Islet of Langerhans (tissue), 1 donor: ENCODE measurements at regions not wholly inside any gene's neighbourhood (a gene's known extent, or its start where the extent isn't known, plus 50 kb on each side); places are given as distances from the start of the nearest gene placed in this dataset.

Experiments used
- FAIRE-seq: peaks from one replicate; lab custom pipeline; 2011; peaks lifted over from hg19 to GRCh38; lab: Jason Lieb, UNC

- no peak for FAIRE-seq
Observed at GRCh38 chr13:74367193-74367592, 233.0 kb upstream of the KLF12 start.

DNA sequence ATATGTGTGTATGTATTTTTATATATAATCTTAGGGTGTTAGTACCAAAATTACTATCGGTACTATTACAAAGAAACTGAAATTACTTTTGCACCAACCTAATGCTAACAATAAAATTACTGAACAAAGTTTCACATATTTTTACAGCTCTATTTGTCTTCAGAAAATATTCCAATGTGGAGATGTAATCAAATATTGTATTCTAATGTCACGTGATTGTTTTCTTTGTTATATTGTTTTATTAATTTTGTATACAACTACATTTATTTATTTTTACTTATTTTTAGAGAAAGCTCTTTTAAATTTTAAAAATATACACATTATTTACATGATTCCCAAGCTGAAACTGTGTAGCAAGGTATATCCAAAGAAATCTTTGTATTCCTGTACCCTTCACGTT, 227.1 kb upstream of the KLF12 start:
- peak; percentile 55 for FAIRE-seq

DNA sequence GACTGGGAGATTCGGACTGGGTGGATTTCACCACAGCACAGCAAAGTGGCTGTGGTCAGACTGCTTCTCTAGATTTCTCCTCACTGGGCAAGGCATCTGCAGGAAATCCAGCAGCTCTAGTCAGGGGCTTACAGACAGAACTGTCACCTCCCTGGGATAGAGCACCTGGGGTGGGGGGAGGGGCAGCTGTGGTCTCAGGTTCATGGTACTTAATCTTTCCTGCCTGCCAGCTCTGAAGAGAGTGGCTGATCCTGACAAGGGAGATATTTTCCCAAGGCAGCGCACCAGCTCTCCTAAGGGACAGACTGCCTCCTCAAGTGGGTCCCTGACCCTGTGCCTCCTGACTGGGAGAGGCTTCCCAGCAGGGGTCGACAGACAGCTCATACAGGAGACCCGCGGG, 212.8 kb upstream of the KLF12 start:
- no peak for FAIRE-seq

DNA sequence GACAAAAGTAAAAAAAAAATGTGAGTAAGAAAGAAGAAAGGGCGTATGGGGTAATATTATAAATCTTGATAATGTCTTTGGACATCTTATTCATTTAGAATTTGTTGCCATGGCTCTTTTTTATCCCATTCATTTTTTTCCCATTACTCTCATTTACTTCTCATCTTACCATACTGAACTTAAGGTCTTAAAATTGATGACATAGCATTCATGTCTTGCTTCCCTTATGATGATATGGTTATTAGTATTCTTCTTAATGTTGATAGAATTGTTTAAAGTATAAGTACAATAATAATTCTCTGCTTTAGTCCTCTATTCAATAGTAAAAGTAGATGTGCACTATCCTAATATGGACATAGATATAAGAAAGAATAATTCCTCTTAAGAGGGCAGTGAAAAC, 204.1 kb upstream of the KLF12 start:
- no peak for FAIRE-seq

DNA sequence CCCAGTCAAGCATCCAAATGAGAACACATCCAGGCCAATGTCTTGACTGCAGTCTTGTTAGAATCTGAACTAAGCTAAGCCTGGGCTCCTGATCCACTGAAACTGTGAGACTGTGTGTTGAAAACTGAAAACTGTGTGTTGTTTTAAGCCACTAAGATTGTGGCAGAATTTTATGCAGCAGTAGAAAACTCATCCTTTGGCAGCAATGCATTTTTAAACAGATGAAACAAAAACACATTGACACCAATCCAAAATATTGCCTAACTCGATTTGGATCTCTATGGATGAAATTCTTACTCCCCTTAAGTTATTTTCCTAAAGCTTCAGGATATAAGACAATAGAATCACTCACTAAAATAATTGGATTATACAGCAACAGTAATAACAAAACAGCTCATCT, 202.3 kb upstream of the KLF12 start:
- FAIRE-seq: no peak

GRCh38 chr13:74335370-74335769, 201.2 kb upstream of the KLF12 start:
- FAIRE-seq: no peak

- FAIRE-seq: no peak
Observed at GRCh38 chr13:74329962-74330361, 195.8 kb upstream of the KLF12 start.

GRCh38 chr13:74325106-74325505, 190.9 kb upstream of the KLF12 start:
- peak; percentile 85 for FAIRE-seq

DNA sequence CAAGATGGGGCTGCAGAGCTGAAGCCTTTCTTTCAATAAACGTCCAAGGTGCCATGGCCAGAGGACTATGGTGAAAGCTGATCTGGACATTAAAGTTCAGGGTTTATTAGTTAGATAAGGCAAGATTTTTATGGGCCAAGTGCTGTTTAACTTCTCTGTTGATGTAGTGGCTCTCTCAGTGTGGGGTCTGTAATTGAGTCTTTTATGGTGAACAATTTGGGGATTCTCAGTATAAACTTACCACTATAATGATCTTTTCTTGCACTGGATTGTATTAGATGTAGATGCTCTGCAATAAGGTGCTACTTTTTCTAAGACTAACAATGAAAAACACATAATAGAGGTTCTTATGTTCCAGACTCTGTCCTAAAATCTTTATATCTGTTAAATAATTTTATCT, 190.1 kb upstream of the KLF12 start:
- no peak for FAIRE-seq

GRCh38 chr13:74322562-74322961, 188.4 kb upstream of the KLF12 start:
- no peak for FAIRE-seq

DNA sequence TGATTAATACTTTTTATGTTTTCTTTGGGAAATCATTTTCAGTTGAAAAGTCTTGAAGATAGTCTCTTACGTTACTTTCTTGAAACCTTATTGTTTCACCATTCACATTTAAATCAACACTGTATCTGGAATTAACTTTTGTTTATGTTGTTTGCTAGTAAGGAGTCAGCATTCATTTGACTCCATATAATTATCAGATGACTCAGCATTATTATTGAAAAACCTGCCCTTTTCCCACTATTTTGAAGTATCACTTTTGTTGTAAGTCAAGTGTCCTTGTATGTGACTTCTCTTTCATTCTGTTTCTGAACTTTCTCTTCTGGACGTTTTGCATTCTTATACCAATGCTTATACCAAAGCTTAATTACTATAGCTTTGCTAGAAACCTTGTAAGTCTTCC, 186.1 kb upstream of the KLF12 start:
- FAIRE-seq: peak; percentile 30

DNA sequence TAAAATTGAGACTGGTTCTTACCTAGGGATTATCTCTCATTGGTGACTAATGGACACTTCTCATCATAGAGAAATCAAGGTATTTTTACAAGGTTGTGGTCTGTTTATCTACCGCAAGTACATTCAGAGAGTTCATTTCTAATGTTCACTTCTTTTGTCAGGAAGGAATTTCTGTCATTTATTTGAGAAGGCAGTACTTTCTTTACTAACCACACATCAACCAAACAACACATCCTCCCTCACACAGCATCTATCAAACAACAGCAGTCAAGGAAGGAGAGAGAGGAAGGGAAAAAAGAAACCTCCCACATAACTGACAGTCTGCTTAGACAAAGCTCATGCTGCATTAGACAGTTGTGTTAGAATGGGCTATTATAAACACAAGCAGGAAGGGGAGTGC, 182.3 kb upstream of the KLF12 start:
- FAIRE-seq: no peak

- no peak for FAIRE-seq
Observed at GRCh38 chr13:74306496-74306895, 172.3 kb upstream of the KLF12 start.

- FAIRE-seq: peak; percentile 47
Observed at GRCh38 chr13:74305876-74306275, 171.7 kb upstream of the KLF12 start.

- FAIRE-seq: no peak
Observed at GRCh38 chr13:74301258-74301935, 167.2 kb upstream of the KLF12 start.

DNA sequence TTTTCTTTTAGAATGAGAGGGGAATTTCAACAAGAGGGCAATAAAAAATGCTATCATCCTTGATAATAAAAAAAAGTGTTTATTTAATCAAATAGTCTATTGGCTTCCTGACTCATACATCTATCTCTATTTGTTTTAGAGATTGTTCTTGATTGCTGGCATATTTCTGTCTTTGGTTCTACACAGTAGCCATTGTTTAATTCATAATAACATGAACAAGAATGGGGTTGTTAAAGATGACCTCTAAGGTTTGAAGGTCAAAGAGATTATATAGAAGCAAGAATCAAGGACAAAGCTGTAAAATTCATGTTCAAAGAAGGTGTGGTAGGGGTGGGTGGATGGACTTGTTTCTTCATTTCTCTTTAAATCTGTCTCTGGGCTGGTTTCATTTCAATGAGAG, 166.0 kb upstream of the KLF12 start:
- FAIRE-seq: no peak

DNA sequence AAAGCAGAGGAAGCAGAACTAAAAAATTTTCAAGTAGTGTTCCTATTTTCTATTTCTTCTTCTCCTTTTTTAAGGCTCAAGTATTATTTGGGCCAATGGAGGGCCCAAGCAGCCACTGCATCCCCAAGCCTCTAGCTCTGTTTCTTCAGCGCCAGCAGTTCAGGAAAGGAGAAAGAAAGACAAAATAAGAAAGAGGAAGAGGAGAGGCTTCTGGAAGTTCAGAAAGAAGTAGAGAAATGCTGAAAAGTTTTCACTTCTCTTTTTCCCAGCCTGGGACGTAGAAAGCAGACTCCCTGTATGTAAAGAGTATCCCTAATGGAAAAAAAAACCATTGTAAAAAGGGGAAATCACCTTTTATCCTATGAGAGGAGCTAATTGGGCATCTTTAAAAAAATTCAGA, 165.5 kb upstream of the KLF12 start:
- FAIRE-seq: no peak

GRCh38 chr13:74298923-74299322, 164.7 kb upstream of the KLF12 start:
- no peak for FAIRE-seq

- FAIRE-seq: peak; percentile 100
Observed at GRCh38 chr13:74289861-74290773, 155.9 kb upstream of the KLF12 start.

DNA sequence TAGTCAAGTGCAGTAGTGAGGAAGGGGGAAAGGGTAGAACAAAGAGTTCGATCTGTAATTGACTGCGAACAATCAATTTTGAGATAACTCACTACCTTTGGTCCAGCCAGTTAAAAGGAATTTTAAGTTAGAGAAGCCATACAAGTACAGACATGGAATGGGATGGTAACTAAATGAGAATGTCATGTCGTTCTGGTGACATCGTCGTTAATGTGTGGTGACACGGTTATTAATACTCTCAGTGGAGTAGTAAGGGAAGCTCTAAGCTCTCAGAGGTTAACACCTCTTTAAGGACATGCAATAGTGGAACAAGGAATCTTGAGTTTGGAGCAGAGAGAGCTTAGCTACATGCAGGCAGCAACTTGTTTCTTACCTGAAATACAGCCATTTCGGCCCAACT, 154.9 kb upstream of the KLF12 start:
- peak; percentile 87 for FAIRE-seq

- no peak for FAIRE-seq
Observed at GRCh38 chr13:74288361-74288911, 154.2 kb upstream of the KLF12 start.

GRCh38 chr13:74287724-74288169, 153.5 kb upstream of the KLF12 start:
- FAIRE-seq: peak; percentile 97

DNA sequence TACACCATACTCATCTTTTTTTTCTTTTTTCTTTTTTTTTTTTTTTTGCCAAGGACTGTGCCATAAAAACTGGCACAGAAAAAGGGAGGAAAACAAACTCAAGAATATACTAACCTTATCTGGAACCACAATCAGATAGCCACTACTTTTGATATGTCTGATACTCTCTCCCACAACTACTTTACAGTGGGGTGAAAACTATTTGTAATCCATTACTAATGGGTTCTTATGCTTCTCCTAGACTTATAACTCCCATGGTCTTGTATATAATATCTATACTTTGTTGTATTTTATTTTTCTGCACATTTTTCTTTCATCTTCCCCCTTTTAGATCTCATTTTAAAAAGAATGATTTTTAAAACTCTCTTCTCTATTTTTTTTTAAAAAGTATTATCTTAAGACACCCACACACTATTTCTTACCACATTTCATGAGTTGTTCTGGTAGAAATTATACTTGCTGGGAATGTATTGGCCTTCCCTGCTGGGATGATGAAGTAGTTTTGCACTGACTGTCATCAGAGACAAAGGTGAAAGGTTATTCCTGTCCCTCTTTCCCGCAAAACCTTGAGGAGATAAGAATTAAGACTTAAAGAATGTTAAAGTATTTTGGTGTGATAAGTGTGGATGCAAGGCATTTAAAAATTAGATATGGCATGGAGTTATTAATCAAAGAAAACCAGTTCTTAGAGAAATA, 146.7 kb upstream of the KLF12 start:
- no peak for FAIRE-seq
